Right lobe of liver (tissue), 4 donors: ENCODE measurements at regions not wholly inside any gene's neighbourhood (a gene's known extent, or its start where the extent isn't known, plus 50 kb on each side); places are given as distances from the start of the nearest gene placed in this dataset.

ENCODE experiments used
- POLR2A ChIP-seq: fragments of 450-650 bp; IDR thresholded peaks from one replicate; pipeline ENCODE4 v1.6.1; 2017; ENCODE audit warnings: antibody characterized with exemption, mild to moderate bottlenecking
- TF ChIP-seq, protein P1 (sequence below), 4 donors: fragments of 200-600 bp in 3 of 4; fragments of 450-650 bp in 1 of 4; IDR thresholded peaks; one replicate each; pipeline versions ENCODE4 v1.5.1 to v1.8.0; 2016 to 2022; ENCODE audit warnings: antibody characterized with exemption in 4 of 4, mild to moderate bottlenecking in 2 of 4
- donor health status: DM: no; HTN: no; CAD: no.
- donor health status: DM: no; HTN: no; CAD: no.
- donor health status: DM: no; HTN: yes; CAD: no.

DNA sequence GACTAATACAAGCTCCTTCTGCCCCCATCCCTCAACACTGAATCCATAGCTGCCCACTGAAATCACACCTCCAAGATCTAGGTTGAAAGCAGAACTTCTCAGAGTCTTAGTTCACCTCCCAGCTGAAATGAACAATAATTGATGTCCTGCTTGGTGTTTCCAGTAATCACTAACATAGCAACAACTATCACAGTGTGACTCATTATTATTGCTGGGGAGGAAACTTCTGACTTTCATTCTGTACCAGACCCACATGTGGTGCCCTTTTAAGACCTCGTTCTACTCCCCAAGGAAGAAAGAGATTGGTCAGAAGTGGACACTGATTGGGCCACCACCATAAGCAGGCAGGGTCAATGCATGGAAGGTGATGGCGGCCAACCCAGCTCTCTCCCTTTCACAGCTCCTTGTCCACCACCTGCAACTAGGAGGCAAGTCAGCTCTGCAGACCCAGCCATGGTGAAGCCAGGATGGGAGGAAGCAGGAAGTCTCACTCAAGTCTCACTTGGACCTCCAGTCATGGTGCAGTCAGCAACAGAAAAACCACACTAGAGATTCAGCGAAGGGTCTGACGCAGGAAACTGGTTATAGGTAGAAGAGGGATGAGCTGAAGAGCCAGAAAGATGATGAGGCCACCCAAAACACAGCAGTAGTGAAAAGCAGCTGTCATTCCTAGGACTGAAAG lies 720.2 kb downstream of the PTPRU start:
- TF ChIP-seq, protein P1, sequence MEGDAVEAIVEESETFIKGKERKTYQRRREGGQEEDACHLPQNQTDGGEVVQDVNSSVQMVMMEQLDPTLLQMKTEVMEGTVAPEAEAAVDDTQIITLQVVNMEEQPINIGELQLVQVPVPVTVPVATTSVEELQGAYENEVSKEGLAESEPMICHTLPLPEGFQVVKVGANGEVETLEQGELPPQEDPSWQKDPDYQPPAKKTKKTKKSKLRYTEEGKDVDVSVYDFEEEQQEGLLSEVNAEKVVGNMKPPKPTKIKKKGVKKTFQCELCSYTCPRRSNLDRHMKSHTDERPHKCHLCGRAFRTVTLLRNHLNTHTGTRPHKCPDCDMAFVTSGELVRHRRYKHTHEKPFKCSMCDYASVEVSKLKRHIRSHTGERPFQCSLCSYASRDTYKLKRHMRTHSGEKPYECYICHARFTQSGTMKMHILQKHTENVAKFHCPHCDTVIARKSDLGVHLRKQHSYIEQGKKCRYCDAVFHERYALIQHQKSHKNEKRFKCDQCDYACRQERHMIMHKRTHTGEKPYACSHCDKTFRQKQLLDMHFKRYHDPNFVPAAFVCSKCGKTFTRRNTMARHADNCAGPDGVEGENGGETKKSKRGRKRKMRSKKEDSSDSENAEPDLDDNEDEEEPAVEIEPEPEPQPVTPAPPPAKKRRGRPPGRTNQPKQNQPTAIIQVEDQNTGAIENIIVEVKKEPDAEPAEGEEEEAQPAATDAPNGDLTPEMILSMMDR (IDR thresholded peaks at IDR 0.05), result no peak
- TF ChIP-seq POLR2A, result no peak
